ENCODE measurements at regions not wholly inside any gene's neighbourhood (a gene's known extent, or its start where the extent isn't known, plus 50 kb on each side); places are given as distances from the start of the nearest gene placed in this dataset.

- H3K4me1 Mint-ChIP-seq, result no peaks in the 10 kb centered on the region
- H3K36me3 Mint-ChIP-seq (ENCODE audit: low read depth), result no peaks in the 10 kb centered on the region
- peaks cover 3% of the 10 kb centered on the region for H3K9me3 Mint-ChIP-seq
- intact Hi-C loops (cut with micrococcal nuclease), result no loop called here
- no peak overlapping the region for H3K27ac Mint-ChIP-seq
- no peaks in the 10 kb centered on the region for H3K27me3 Mint-ChIP-seq
- DNase-seq, result no peak
- no peak overlapping the region for H3K4me3 Mint-ChIP-seq
Observed at GRCh38 chr12:87085286-87085685, 829.1 kb upstream of the MGAT4C start.

GRCh38 chr12:87082756-87083155, 826.6 kb upstream of the MGAT4C start:
- no peaks in the 10 kb centered on the region for H3K4me1 Mint-ChIP-seq
- no peak overlapping the region for H3K4me3 Mint-ChIP-seq
- intact Hi-C loops (cut with micrococcal nuclease), result no loop called here
- H3K27me3 Mint-ChIP-seq, result no peaks in the 10 kb centered on the region
- no peaks in the 10 kb centered on the region for H3K36me3 Mint-ChIP-seq (ENCODE audit: low read depth)
- DNase-seq, result no peak
- no peak overlapping the region for H3K27ac Mint-ChIP-seq
- peaks cover 3% of the 10 kb centered on the region for H3K9me3 Mint-ChIP-seq

- Mint-ChIP-seq H3K4me1 (no peaks in the 10 kb centered on the region), H3K9me3 (peaks cover 6% of the 10 kb centered on the region), H3K27ac (no peak overlapping the region), H3K36me3 (ENCODE audit: low read depth) (no peaks in the 10 kb centered on the region), H3K27me3 (no peaks in the 10 kb centered on the region), H3K4me3 (no peak overlapping the region)
- no peak for DNase-seq
- intact Hi-C loops (cut with micrococcal nuclease), result no loop called here
Observed at GRCh38 chr12:87074781-87075180, 818.6 kb upstream of the MGAT4C start.

GRCh38 chr12:87066326-87066725, 810.1 kb upstream of the MGAT4C start:
- Mint-ChIP-seq H3K4me3 (no peak overlapping the region), H3K27ac (no peak overlapping the region), H3K36me3 (ENCODE audit: low read depth) (no peaks in the 10 kb centered on the region), H3K27me3 (no peaks in the 10 kb centered on the region), H3K9me3 (no peaks in the 10 kb centered on the region), H3K4me1 (no peaks in the 10 kb centered on the region)
- intact Hi-C loops (cut with micrococcal nuclease), result no loop called here
- no peak for DNase-seq

- H3K27ac Mint-ChIP-seq, result no peak overlapping the region
- H3K4me1 Mint-ChIP-seq, result no peaks in the 10 kb centered on the region
- no peak overlapping the region for H3K4me3 Mint-ChIP-seq
- no peaks in the 10 kb centered on the region for H3K9me3 Mint-ChIP-seq
- DNase-seq, result no peak
- intact Hi-C loops (cut with micrococcal nuclease), result no loop called here
- H3K36me3 Mint-ChIP-seq (ENCODE audit: low read depth), result no peaks in the 10 kb centered on the region
- H3K27me3 Mint-ChIP-seq, result no peaks in the 10 kb centered on the region
Observed at GRCh38 chr12:87059231-87059630, 803.0 kb upstream of the MGAT4C start.

GRCh38 chr12:87054226-87054625, 798.0 kb upstream of the MGAT4C start:
- intact Hi-C loops (cut with micrococcal nuclease), result no loop called here
- Mint-ChIP-seq H3K4me3 (no peak overlapping the region), H3K9me3 (no peaks in the 10 kb centered on the region), H3K36me3 (ENCODE audit: low read depth) (no peaks in the 10 kb centered on the region), H3K27ac (no peak overlapping the region), H3K27me3 (no peaks in the 10 kb centered on the region), H3K4me1 (no peaks in the 10 kb centered on the region)
- DNase-seq, result no peak

- Mint-ChIP-seq H3K27me3 (no peaks in the 10 kb centered on the region), H3K4me1 (no peaks in the 10 kb centered on the region), H3K36me3 (ENCODE audit: low read depth) (no peaks in the 10 kb centered on the region), H3K27ac (no peak overlapping the region), H3K4me3 (no peak overlapping the region), H3K9me3 (no peaks in the 10 kb centered on the region)
- DNase-seq, result no peak
- intact Hi-C loops (cut with micrococcal nuclease), result no loop called here
Observed at GRCh38 chr12:87051621-87052020, 795.4 kb upstream of the MGAT4C start.

GRCh38 chr12:87047691-87048090, 791.5 kb upstream of the MGAT4C start:
- Mint-ChIP-seq H3K4me3 (no peak overlapping the region), H3K9me3 (peaks cover 3% of the 10 kb centered on the region), H3K4me1 (no peaks in the 10 kb centered on the region), H3K27me3 (no peaks in the 10 kb centered on the region), H3K36me3 (ENCODE audit: low read depth) (no peaks in the 10 kb centered on the region), H3K27ac (no peak overlapping the region)
- intact Hi-C loops (cut with micrococcal nuclease), result no loop called here
- no peak for DNase-seq

- no peak overlapping the region for H3K4me3 Mint-ChIP-seq
- no peaks in the 10 kb centered on the region for H3K27me3 Mint-ChIP-seq
- no peaks in the 10 kb centered on the region for H3K36me3 Mint-ChIP-seq (ENCODE audit: low read depth)
- intact Hi-C loops (cut with micrococcal nuclease), result no loop called here
- H3K4me1 Mint-ChIP-seq, result no peaks in the 10 kb centered on the region
- DNase-seq, result no peak
- H3K9me3 Mint-ChIP-seq, result peaks cover 3% of the 10 kb centered on the region
- no peak overlapping the region for H3K27ac Mint-ChIP-seq
Observed at GRCh38 chr12:87039536-87039935, 783.3 kb upstream of the MGAT4C start.

GRCh38 chr12:87038098-87038497, 781.9 kb upstream of the MGAT4C start:
- DNase-seq, result no peak
- Mint-ChIP-seq H3K36me3 (ENCODE audit: low read depth) (no peaks in the 10 kb centered on the region), H3K27me3 (no peaks in the 10 kb centered on the region), H3K4me1 (no peaks in the 10 kb centered on the region), H3K27ac (no peak overlapping the region), H3K9me3 (no peaks in the 10 kb centered on the region), H3K4me3 (no peak overlapping the region)
- intact Hi-C loops (cut with micrococcal nuclease), result no loop called here

GRCh38 chr12:87025976-87026375, 769.8 kb upstream of the MGAT4C start:
- Mint-ChIP-seq H3K27me3 (no peaks in the 10 kb centered on the region), H3K4me3 (no peak overlapping the region), H3K27ac (no peak overlapping the region), H3K9me3 (no peaks in the 10 kb centered on the region), H3K36me3 (ENCODE audit: low read depth) (no peaks in the 10 kb centered on the region), H3K4me1 (no peaks in the 10 kb centered on the region)
- no peak for DNase-seq
- intact Hi-C loops (cut with micrococcal nuclease), result no loop called here

GRCh38 chr12:87021400-87021799, 765.2 kb upstream of the MGAT4C start:
- no peak for DNase-seq
- no peaks in the 10 kb centered on the region for H3K4me1 Mint-ChIP-seq
- H3K27ac Mint-ChIP-seq, result no peak overlapping the region
- no peaks in the 10 kb centered on the region for H3K27me3 Mint-ChIP-seq
- H3K36me3 Mint-ChIP-seq (ENCODE audit: low read depth), result no peaks in the 10 kb centered on the region
- no peak overlapping the region for H3K4me3 Mint-ChIP-seq
- H3K9me3 Mint-ChIP-seq, result peaks cover 3% of the 10 kb centered on the region
- intact Hi-C loops (cut with micrococcal nuclease), result no loop called here

- Mint-ChIP-seq H3K4me1 (no peaks in the 10 kb centered on the region), H3K36me3 (ENCODE audit: low read depth) (no peaks in the 10 kb centered on the region), H3K9me3 (peaks cover 3% of the 10 kb centered on the region), H3K4me3 (no peak overlapping the region), H3K27me3 (no peaks in the 10 kb centered on the region), H3K27ac (no peak overlapping the region)
- intact Hi-C loops (cut with micrococcal nuclease), result no loop called here
- no peak for DNase-seq
Observed at GRCh38 chr12:87020071-87020470, 763.9 kb upstream of the MGAT4C start.

GRCh38 chr12:87015352-87015751, 759.2 kb upstream of the MGAT4C start:
- H3K27ac Mint-ChIP-seq, result no peak overlapping the region
- H3K27me3 Mint-ChIP-seq, result no peaks in the 10 kb centered on the region
- intact Hi-C loops (cut with micrococcal nuclease), result no loop called here
- H3K4me1 Mint-ChIP-seq, result no peaks in the 10 kb centered on the region
- peaks cover 3% of the 10 kb centered on the region for H3K9me3 Mint-ChIP-seq
- no peak for DNase-seq
- H3K36me3 Mint-ChIP-seq (ENCODE audit: low read depth), result no peaks in the 10 kb centered on the region
- no peak overlapping the region for H3K4me3 Mint-ChIP-seq

GRCh38 chr12:87008785-87009384, 752.7 kb upstream of the MGAT4C start:
- Mint-ChIP-seq H3K27me3 (no peaks in the 10 kb centered on the region), H3K27ac (no peak overlapping the region), H3K36me3 (ENCODE audit: low read depth) (no peaks in the 10 kb centered on the region), H3K4me3 (no peak overlapping the region), H3K9me3 (peaks cover 5% of the 10 kb centered on the region), H3K4me1 (no peaks in the 10 kb centered on the region)
- DNase-seq, result no peak
- intact Hi-C loops (cut with micrococcal nuclease), result no loop called here
